GM06990 (cell line): ENCODE measurements at regions not wholly inside any gene's neighbourhood (a gene's known extent, or its start where the extent isn't known, plus 50 kb on each side); places are given as distances from the start of the nearest gene placed in this dataset.

Experiments
- DNase-seq: peaks from one replicate; pipeline ENCODE4 v3.0.0-alpha.2; 2011; ENCODE audit not compliant: insufficient read length; ENCODE audit errors: extremely low read depth
- H3K27me3 ChIP-seq: replicated peaks from 2 replicates; pipeline ENCODE4 v1.6.0; 2011; ENCODE audit warnings: low read length; ENCODE audit not compliant: control insufficient read depth, insufficient read depth
- H3K36me3 ChIP-seq: 2 replicates; pipeline ENCODE4 v1.5.1; 2011; ENCODE audit warnings: low read length; ENCODE audit not compliant: control insufficient read depth, insufficient read depth
- H3K4me3 ChIP-seq: replicated peaks from 2 replicates; pipeline ENCODE4 v1.5.1; 2011; ENCODE audit warnings: low read depth, mild to moderate bottlenecking, control low read depth, low read length
- TF ChIP-seq, protein P1 (sequence below): IDR thresholded peaks from 2 replicates; pipeline ENCODE4 v1.5.1; 2011; ENCODE audit warnings: low read length, control low read depth, mild to moderate bottlenecking, inconsistent platforms; ENCODE audit not compliant: insufficient read depth, poor library complexity, severe bottlenecking

DNA sequence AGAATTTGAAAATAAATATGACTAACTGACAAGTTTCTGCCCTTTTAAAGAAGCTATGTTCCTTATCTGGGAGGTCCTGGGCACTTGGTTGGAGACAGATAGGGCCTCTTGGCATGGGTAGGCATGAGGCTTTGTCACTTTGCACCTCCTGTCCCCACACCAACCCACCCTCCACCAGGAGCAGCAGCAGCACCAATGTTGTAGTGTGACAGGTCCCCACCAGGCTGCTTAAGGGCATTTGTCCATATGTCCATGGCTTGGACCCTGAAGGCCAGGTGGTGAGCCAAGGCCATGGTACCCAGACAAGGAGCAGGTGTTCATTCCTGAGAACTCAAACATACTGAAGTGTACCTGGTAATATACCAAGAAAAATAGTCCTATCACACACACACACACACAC is 629.1 kb downstream of the ACTR3B start:
- TF ChIP-seq, protein P1, sequence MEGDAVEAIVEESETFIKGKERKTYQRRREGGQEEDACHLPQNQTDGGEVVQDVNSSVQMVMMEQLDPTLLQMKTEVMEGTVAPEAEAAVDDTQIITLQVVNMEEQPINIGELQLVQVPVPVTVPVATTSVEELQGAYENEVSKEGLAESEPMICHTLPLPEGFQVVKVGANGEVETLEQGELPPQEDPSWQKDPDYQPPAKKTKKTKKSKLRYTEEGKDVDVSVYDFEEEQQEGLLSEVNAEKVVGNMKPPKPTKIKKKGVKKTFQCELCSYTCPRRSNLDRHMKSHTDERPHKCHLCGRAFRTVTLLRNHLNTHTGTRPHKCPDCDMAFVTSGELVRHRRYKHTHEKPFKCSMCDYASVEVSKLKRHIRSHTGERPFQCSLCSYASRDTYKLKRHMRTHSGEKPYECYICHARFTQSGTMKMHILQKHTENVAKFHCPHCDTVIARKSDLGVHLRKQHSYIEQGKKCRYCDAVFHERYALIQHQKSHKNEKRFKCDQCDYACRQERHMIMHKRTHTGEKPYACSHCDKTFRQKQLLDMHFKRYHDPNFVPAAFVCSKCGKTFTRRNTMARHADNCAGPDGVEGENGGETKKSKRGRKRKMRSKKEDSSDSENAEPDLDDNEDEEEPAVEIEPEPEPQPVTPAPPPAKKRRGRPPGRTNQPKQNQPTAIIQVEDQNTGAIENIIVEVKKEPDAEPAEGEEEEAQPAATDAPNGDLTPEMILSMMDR, result no peak
- no peak for DNase-seq
- no peak overlapping the region for H3K4me3 ChIP-seq
- no peaks in the 10 kb centered on the region for H3K27me3 ChIP-seq
- no peaks in the 10 kb centered on the region for H3K36me3 ChIP-seq

- TF ChIP-seq, protein P1, result no peak
- Histone ChIP-seq H3K4me3 (no peak overlapping the region), H3K36me3 (no peaks in the 10 kb centered on the region), H3K27me3 (no peaks in the 10 kb centered on the region)
- no peak for DNase-seq
Observed at GRCh38 chr7:153389261-153389660, 629.7 kb downstream of the ACTR3B start.

DNA sequence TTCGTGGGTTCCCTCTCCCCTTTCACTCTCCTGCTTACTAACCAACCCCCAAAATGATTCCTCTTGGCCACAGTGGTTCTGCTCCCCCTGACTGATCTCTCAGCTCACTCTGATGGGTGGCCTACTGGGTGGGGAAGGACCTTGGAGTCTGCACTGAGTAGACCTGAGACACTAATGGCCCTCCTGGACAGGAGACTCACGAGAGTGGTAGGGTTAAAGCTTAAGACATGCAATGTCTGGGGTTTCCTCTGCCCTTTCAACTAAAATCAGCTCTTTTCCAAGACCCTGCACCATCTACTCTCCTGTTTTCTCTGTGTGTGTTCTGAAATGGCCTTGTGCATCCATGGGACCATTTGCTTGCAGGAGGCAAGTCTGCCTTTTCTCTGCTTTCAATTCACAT is 631.4 kb downstream of the ACTR3B start:
- Histone ChIP-seq H3K27me3 (no peaks in the 10 kb centered on the region), H3K4me3 (no peak overlapping the region), H3K36me3 (no peaks in the 10 kb centered on the region)
- DNase-seq, result no peak
- TF ChIP-seq, protein P1, result no peak

DNA sequence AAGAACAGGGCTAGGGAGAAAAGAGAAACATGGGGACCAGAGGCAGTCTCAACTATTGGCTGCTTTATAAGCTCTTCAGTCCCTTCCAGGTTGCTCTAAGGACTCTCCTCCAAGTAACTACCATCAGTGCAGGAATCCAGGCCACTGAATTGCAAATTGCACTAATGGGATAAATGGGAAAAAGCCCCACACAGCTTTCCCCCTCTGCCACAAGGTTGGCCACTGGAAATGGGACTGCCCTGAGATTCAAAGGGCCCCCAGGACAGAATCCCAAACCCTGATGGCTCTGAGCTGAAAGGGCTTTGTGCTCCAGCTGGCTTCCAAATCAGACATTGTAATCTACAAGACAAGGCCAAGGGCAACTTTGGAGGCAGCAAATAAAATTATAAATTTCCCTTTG is 633.2 kb downstream of the ACTR3B start:
- TF ChIP-seq, protein P1, result no peak
- DNase-seq, result no peak
- no peaks in the 10 kb centered on the region for H3K27me3 ChIP-seq
- H3K4me3 ChIP-seq, result no peak overlapping the region
- H3K36me3 ChIP-seq, result no peaks in the 10 kb centered on the region

- no peaks in the 10 kb centered on the region for H3K36me3 ChIP-seq
- no peak for DNase-seq
- no peaks in the 10 kb centered on the region for H3K27me3 ChIP-seq
- no peak overlapping the region for H3K4me3 ChIP-seq
- TF ChIP-seq, protein P1, result no peak
Observed at GRCh38 chr7:153393666-153394065, 634.1 kb downstream of the ACTR3B start.

DNA sequence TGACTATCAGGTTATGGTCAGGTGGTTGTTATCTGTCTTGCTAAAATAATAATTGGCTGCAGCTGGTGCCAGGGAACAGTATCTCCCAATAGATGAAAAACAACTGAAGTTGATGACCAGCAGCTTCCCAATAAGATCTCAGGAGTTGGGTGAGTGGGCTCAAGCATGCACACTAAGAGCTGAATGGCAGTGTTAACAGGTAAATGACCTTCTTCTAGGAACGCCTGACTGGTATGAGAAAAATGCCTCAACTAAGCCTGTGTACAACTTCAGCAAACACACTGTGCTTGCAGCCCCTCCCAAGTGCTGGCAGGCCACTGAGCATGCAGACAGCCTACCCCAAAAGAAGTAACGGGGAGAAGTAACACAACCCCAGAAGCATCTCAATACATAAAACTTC is 636.9 kb downstream of the ACTR3B start:
- DNase-seq, result no peak
- Histone ChIP-seq H3K36me3 (no peaks in the 10 kb centered on the region), H3K4me3 (no peak overlapping the region), H3K27me3 (no peaks in the 10 kb centered on the region)
- TF ChIP-seq, protein P1, result no peak
